PFSK-1 (cell line): ENCODE measurements at regions not wholly inside any gene's neighbourhood (a gene's known extent, or its start where the extent isn't known, plus 50 kb on each side); places are given as distances from the start of the nearest gene placed in this dataset.

Experiments used
- SIN3A ChIP-seq: IDR thresholded peaks from 2 replicates; pipeline ENCODE4 v1.6.1; 2012; ENCODE audit warnings: mild to moderate bottlenecking, low read length, moderate library complexity, borderline replicate concordance; ENCODE audit not compliant: insufficient read depth
- TF ChIP-seq, protein P1 (sequence below), 2 experiments: IDR thresholded peaks; 2 replicates each; pipeline versions ENCODE4 v1.6.1 to v1.8.0; 2011 to 2012; ENCODE audit warnings: low read depth in 2 of 2, low read length in 2 of 2, control low read depth in 1 of 2, inconsistent platforms in 1 of 2, mild to moderate bottlenecking in 1 of 2, moderate library complexity in 1 of 2; ENCODE audit not compliant: insufficient read depth in 1 of 2

DNA sequence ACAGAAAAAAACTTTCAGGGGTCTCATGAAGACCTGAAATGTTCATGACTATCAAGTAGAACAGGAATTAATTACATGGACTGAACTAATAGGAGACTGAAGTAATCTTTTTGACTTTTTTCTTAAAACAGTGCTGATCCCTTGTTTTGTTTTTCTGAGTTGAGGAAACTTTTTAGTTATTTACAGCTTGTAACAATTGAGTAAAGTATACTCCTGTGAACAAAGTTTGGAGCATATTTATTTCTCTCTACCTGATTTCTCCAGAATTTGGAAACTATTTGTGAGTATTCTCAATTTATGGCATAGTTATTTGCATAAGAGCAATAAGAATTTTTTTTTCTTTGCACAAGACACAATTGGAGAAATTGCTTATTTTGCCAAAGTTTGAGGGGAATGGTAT, 64.8 kb downstream of the PCDH18 start:
- TF ChIP-seq, protein P1, sequence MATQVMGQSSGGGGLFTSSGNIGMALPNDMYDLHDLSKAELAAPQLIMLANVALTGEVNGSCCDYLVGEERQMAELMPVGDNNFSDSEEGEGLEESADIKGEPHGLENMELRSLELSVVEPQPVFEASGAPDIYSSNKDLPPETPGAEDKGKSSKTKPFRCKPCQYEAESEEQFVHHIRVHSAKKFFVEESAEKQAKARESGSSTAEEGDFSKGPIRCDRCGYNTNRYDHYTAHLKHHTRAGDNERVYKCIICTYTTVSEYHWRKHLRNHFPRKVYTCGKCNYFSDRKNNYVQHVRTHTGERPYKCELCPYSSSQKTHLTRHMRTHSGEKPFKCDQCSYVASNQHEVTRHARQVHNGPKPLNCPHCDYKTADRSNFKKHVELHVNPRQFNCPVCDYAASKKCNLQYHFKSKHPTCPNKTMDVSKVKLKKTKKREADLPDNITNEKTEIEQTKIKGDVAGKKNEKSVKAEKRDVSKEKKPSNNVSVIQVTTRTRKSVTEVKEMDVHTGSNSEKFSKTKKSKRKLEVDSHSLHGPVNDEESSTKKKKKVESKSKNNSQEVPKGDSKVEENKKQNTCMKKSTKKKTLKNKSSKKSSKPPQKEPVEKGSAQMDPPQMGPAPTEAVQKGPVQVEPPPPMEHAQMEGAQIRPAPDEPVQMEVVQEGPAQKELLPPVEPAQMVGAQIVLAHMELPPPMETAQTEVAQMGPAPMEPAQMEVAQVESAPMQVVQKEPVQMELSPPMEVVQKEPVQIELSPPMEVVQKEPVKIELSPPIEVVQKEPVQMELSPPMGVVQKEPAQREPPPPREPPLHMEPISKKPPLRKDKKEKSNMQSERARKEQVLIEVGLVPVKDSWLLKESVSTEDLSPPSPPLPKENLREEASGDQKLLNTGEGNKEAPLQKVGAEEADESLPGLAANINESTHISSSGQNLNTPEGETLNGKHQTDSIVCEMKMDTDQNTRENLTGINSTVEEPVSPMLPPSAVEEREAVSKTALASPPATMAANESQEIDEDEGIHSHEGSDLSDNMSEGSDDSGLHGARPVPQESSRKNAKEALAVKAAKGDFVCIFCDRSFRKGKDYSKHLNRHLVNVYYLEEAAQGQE (IDR thresholded peaks at IDR 0.05; ENCODE audit: insufficient read depth in 1 of 2, low read depth in 2 of 2, low read length in 2 of 2) = no peak
- no peak for TF ChIP-seq SIN3A
